ENCODE measurements at regions not wholly inside any gene's neighbourhood (a gene's known extent, or its start where the extent isn't known, plus 50 kb on each side); places are given as distances from the start of the nearest gene placed in this dataset.

DNA sequence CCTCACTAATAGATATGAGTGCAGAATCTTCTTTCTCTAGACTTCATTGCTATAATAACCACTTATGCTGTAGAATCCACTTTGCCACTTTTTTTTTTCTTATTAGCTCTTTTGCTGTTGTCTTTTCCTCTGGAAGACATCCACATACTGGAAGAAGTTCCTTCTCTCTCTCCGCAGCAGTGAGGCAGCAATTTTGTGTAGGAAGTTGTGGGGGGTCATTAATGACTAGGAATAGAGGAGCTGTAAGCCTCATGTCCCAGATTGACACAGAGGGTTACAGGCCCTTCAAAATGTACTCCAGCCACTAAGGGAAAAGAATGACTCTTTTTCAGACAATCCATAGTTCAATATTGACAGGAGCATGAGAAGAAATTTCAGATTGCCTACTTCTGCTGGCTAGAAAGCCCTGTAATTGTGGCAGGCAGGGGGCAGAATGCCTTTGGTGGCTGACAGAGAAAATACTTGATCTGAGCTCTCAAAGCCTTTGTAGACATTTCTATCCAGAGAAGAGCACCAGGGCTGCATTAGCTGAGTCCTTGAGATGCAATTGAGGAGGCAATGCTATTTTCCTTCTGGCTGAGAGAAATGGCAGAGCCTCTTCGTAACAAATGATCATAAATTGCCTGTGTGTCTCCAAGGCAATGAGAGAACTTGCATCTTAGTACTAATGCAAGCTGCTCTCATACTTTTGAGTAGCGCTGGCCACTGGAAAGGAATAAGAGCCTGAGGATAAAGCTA lies 856.2 kb downstream of the STIM2 start:
- TF ChIP-seq, protein P1, sequence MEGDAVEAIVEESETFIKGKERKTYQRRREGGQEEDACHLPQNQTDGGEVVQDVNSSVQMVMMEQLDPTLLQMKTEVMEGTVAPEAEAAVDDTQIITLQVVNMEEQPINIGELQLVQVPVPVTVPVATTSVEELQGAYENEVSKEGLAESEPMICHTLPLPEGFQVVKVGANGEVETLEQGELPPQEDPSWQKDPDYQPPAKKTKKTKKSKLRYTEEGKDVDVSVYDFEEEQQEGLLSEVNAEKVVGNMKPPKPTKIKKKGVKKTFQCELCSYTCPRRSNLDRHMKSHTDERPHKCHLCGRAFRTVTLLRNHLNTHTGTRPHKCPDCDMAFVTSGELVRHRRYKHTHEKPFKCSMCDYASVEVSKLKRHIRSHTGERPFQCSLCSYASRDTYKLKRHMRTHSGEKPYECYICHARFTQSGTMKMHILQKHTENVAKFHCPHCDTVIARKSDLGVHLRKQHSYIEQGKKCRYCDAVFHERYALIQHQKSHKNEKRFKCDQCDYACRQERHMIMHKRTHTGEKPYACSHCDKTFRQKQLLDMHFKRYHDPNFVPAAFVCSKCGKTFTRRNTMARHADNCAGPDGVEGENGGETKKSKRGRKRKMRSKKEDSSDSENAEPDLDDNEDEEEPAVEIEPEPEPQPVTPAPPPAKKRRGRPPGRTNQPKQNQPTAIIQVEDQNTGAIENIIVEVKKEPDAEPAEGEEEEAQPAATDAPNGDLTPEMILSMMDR (IDR thresholded peaks at IDR 0.05; ENCODE audit: insufficient read depth, low read depth, low read length) = no peak
- H3K4me3 ChIP-seq (ENCODE audit: low read depth, low read length) = no peak overlapping the region
- DNase-seq (ENCODE audit: low read depth) = no peak

DNA sequence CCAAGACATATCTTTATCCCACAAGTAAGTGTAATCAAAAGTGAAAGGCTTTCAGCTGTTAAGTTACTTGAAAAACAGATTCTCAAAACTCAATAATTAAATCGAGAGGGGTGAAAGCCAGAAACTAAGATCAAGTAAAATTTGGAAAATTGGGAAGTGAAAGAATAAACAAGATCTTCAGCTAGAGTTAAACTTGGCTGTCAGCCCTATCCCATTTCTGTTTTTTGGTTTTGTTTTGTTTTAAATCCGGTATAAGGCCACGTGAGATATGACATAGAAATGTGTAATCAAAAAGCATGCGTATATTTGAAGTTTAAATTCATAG lies 856.8 kb downstream of the STIM2 start:
- TF ChIP-seq, protein P1 (IDR thresholded peaks at IDR 0.05; ENCODE audit: insufficient read depth, low read depth, low read length) = no peak
- DNase-seq (ENCODE audit: low read depth) = no peak
- H3K4me3 ChIP-seq (ENCODE audit: low read depth, low read length) = no peak overlapping the region

DNA sequence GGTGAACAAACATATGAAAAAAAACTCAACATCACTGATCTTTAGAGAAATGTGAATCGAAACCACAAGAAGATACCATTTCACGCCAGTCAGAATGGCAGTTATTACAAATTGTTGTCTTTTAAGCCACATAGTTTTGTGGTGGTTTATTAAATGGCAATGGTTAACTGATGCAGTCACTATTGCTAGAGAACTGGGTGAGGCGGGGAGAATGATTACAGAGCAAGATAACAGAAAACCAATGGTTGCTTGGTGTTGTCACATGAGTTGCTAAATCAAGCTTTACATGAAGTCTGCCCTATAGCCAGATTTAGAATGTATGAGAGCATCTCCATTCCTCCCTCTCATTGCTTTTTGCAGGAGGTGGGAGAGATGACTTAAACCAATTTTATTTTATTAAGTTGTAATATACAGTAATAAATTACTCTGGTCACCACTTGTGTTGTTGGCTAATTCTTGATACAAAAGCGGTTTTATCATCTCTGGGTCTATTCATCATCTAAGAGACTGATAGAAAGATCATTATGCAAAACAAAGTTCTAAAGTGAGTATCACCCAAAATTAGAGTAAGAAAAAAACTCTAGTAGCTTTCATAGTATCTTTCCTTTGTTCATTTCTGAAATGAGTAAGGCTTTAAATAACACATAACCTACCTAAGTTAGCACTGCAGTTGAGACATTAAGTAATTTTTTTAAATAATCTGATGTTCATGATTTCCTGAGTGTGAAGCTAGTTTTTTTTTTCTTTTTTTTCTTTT lies 859.5 kb downstream of the STIM2 start:
- TF ChIP-seq, protein P1 (IDR thresholded peaks at IDR 0.05; ENCODE audit: insufficient read depth, low read depth, low read length) = no peak
- H3K4me3 ChIP-seq (ENCODE audit: low read depth, low read length) = no peak overlapping the region
- no peak for DNase-seq (ENCODE audit: low read depth)

DNA sequence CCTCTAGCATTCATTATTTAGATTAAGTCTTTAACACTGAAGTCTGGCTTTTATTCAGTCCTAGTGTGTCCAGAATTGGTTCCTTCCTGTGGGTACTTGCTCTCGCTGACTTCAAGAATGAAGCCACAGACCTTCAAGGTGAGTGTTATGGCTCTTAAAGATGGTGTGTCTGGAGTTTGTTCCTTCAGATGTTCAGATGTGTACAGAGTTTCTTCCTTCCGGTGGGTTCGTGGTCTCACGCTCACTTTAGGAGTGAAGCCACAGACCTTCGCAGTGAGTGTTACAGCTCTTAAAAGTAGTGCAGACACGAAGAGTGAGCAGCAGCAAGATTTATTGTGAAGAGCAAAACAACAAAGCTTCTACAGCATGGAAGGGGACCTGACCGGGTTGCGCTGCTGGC lies 860.6 kb downstream of the STIM2 start:
- H3K4me3 ChIP-seq (ENCODE audit: low read depth, low read length) = no peak overlapping the region
- TF ChIP-seq, protein P1 (IDR thresholded peaks at IDR 0.05; ENCODE audit: insufficient read depth, low read depth, low read length) = no peak
- no peak for DNase-seq (ENCODE audit: low read depth)

DNA sequence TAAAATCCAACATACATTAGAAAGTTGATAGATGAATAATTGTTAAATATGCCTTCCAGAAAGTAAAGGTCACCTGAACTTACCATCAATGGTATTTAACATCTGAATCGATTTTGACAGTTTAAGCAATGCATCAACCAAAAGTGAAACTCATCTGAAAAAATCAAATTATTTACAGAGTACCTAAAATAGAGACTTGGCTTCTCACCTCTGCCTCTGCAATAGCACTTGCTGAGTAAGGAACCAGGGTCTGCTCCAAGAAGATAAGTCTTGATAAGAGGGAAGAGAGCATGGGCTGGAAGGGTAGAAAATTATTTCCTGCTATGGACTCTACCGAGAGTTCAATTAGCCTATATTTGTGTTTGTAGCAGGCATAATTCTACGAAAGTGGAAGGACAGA lies 868.3 kb downstream of the STIM2 start:
- no peak for DNase-seq (ENCODE audit: low read depth)
- no peak overlapping the region for H3K4me3 ChIP-seq (ENCODE audit: low read depth, low read length)
- TF ChIP-seq, protein P1 (IDR thresholded peaks at IDR 0.05; ENCODE audit: insufficient read depth, low read depth, low read length) = no peak

DNA sequence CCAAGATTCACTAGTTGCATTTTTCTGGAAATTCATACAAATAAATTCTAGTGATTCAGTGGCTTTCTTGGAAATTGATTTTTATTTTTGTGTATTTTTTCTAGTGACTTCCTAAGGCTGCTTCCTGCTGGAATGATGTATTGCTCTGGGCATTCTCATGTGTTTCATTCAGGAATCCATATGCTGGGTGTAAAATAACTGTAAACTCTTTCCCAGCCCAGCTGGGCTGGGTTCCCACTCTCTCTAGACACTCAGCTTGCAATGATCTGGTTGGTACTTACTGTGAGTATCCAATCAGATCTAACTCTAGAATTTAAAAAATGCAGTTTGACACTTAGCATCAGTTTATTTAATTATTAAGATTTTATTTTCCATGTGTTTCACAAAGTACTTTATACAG lies 882.2 kb downstream of the STIM2 start:
- no peak overlapping the region for H3K4me3 ChIP-seq (ENCODE audit: low read depth, low read length)
- DNase-seq (ENCODE audit: low read depth) = no peak
- TF ChIP-seq, protein P1 (IDR thresholded peaks at IDR 0.05; ENCODE audit: insufficient read depth, low read depth, low read length) = no peak
